ENCODE measurements at regions not wholly inside any gene's neighbourhood (a gene's known extent, or its start where the extent isn't known, plus 50 kb on each side); places are given as distances from the start of the nearest gene placed in this dataset.

- no peak overlapping the region for H3K4me3 Mint-ChIP-seq
Observed at GRCh38 chr3:189516039-189516438, 115.2 kb upstream of the TP63 start.

GRCh38 chr3:189517981-189518380, 113.2 kb upstream of the TP63 start:
- H3K27me3 ChIP-seq (ENCODE audit: control insufficient read depth, insufficient read depth, low read length): no peaks in the 10 kb centered on the region
- peaks cover 10 to 28% of the 10 kb centered on the region in 2 experiments for H3K9me3 ChIP-seq (ENCODE audit: control insufficient read depth in 2 of 2, low read length in 2 of 2)
- no peaks in the 10 kb centered on the region for H3K27me3 Mint-ChIP-seq
- peaks cover 4% of the 10 kb centered on the region for H3K36me3 Mint-ChIP-seq
- no peak overlapping the region for H3K27ac Mint-ChIP-seq
- no peak for DNase-seq
- no peaks in the 10 kb centered on the region for H3K4me1 ChIP-seq (ENCODE audit: control insufficient read depth, insufficient read depth, low read length, poor library complexity, severe bottlenecking)
- peaks cover 0 to 2% (median 0%) of the 10 kb centered on the region in 4 donors for H3K4me1 Mint-ChIP-seq
- H3K27ac ChIP-seq (ENCODE audit: insufficient read depth, low read length, poor library complexity, severe bottlenecking): no peak overlapping the region
- H3K36me3 ChIP-seq (ENCODE audit: control insufficient read depth, insufficient read depth, low read length): no peaks in the 10 kb centered on the region
- H3K4me3 Mint-ChIP-seq: no peak overlapping the region
- ATAC-seq (ENCODE audit: low read depth in 2 of 2): no peak
- H3K9me3 Mint-ChIP-seq: peaks cover 6 to 27% (median 15%) of the 10 kb centered on the region in 7 donors
- no peak overlapping the region for H3K4me3 ChIP-seq (ENCODE audit: low read depth, low read length)

More at GRCh38 chr3:189516039-189516438, 115.2 kb upstream of the TP63 start:
- Mint-ChIP-seq H3K4me1 (peaks cover 0 to 2% (median under 1%) of the 10 kb centered on the region in 4 donors), H3K27ac (no peak overlapping the region), H3K27me3 (no peaks in the 10 kb centered on the region), H3K9me3 (peaks cover 4 to 27% (median 13%) of the 10 kb centered on the region in 7 donors), H3K36me3 (peaks cover 4% of the 10 kb centered on the region)
- no peak overlapping the region for H3K4me3 ChIP-seq (ENCODE audit: low read depth, low read length)
- ATAC-seq (ENCODE audit: low read depth in 2 of 2) (no peak), DNase-seq (no peak)
- no peak overlapping the region for H3K27ac ChIP-seq (ENCODE audit: insufficient read depth, low read length, poor library complexity, severe bottlenecking)
- no peaks in the 10 kb centered on the region for H3K4me1 ChIP-seq (ENCODE audit: control insufficient read depth, insufficient read depth, low read length, poor library complexity, severe bottlenecking)
- H3K9me3 ChIP-seq (ENCODE audit: control insufficient read depth in 2 of 2, low read length in 2 of 2): peaks cover 10 to 28% of the 10 kb centered on the region in 2 experiments
- no peaks in the 10 kb centered on the region for H3K27me3 ChIP-seq (ENCODE audit: control insufficient read depth, insufficient read depth, low read length)
- no peaks in the 10 kb centered on the region for H3K36me3 ChIP-seq (ENCODE audit: control insufficient read depth, insufficient read depth, low read length)

- peaks cover 6 to 27% (median 19%) of the 10 kb centered on the region in 7 donors for H3K9me3 Mint-ChIP-seq
- no peak overlapping the region for H3K4me3 Mint-ChIP-seq
Observed at GRCh38 chr3:189519458-189519857, 111.7 kb upstream of the TP63 start.

GRCh38 chr3:189529468-189529867, 101.7 kb upstream of the TP63 start:
- DNase-seq (no peak), ATAC-seq (ENCODE audit: low read depth in 2 of 2) (no peak)
- Histone ChIP-seq H3K36me3 (ENCODE audit: control insufficient read depth, insufficient read depth, low read length) (no peaks in the 10 kb centered on the region), H3K9me3 (ENCODE audit: control insufficient read depth in 2 of 2, low read length in 2 of 2) (no peaks in the 10 kb centered on the region), H3K4me1 (ENCODE audit: control insufficient read depth, insufficient read depth, low read length, poor library complexity, severe bottlenecking) (no peaks in the 10 kb centered on the region), H3K27ac (ENCODE audit: insufficient read depth, low read length, poor library complexity, severe bottlenecking) (no peak overlapping the region), H3K4me3 (ENCODE audit: low read depth, low read length) (no peak overlapping the region), H3K27me3 (ENCODE audit: control insufficient read depth, insufficient read depth, low read length) (no peaks in the 10 kb centered on the region)
- Mint-ChIP-seq H3K4me1 (peaks cover 0 to 7% (median 3%) of the 10 kb centered on the region in 4 donors), H3K36me3 (peaks cover 3% of the 10 kb centered on the region), H3K4me3 (no peak overlapping the region), H3K27ac (no peak overlapping the region), H3K9me3 (peaks cover 0 to 15% (median 2%) of the 10 kb centered on the region in 7 donors), H3K27me3 (no peaks in the 10 kb centered on the region)

More at GRCh38 chr3:189519458-189519857, 111.7 kb upstream of the TP63 start:
- Histone ChIP-seq H3K9me3 (ENCODE audit: control insufficient read depth in 2 of 2, low read length in 2 of 2) (peaks cover 10 to 28% of the 10 kb centered on the region in 2 experiments), H3K4me3 (ENCODE audit: low read depth, low read length) (no peak overlapping the region), H3K36me3 (ENCODE audit: control insufficient read depth, insufficient read depth, low read length) (no peaks in the 10 kb centered on the region), H3K27ac (ENCODE audit: insufficient read depth, low read length, poor library complexity, severe bottlenecking) (no peak overlapping the region), H3K27me3 (ENCODE audit: control insufficient read depth, insufficient read depth, low read length) (no peaks in the 10 kb centered on the region), H3K4me1 (ENCODE audit: control insufficient read depth, insufficient read depth, low read length, poor library complexity, severe bottlenecking) (no peaks in the 10 kb centered on the region)
- H3K36me3 Mint-ChIP-seq: peaks cover 4% of the 10 kb centered on the region
- H3K27me3 Mint-ChIP-seq: no peaks in the 10 kb centered on the region
- no peak overlapping the region for H3K27ac Mint-ChIP-seq
- H3K4me1 Mint-ChIP-seq: peaks cover 0 to 2% (median 0%) of the 10 kb centered on the region in 4 donors
- no peak for ATAC-seq (ENCODE audit: low read depth in 2 of 2)
- DNase-seq: no peak

- no peaks in the 10 kb centered on the region for H3K9me3 ChIP-seq (ENCODE audit: control insufficient read depth in 2 of 2, low read length in 2 of 2)
- Mint-ChIP-seq H3K27me3 (no peaks in the 10 kb centered on the region), H3K4me1 (peaks cover 0 to 7% (median 3%) of the 10 kb centered on the region in 4 donors), H3K27ac (no peak overlapping the region), H3K36me3 (peaks cover 3% of the 10 kb centered on the region), H3K4me3 (no peak overlapping the region), H3K9me3 (peaks cover 0 to 13% (median 2%) of the 10 kb centered on the region in 7 donors)
- no peak for DNase-seq
- H3K36me3 ChIP-seq (ENCODE audit: control insufficient read depth, insufficient read depth, low read length): no peaks in the 10 kb centered on the region
- H3K27ac ChIP-seq (ENCODE audit: insufficient read depth, low read length, poor library complexity, severe bottlenecking): no peak overlapping the region
- no peak overlapping the region for H3K4me3 ChIP-seq (ENCODE audit: low read depth, low read length)
- no peaks in the 10 kb centered on the region for H3K4me1 ChIP-seq (ENCODE audit: control insufficient read depth, insufficient read depth, low read length, poor library complexity, severe bottlenecking)
- ATAC-seq (ENCODE audit: low read depth in 2 of 2): no peak
- H3K27me3 ChIP-seq (ENCODE audit: control insufficient read depth, insufficient read depth, low read length): no peaks in the 10 kb centered on the region
Observed at GRCh38 chr3:189529889-189530471, 101.2 kb upstream of the TP63 start.

- Mint-ChIP-seq H3K27me3 (no peaks in the 10 kb centered on the region), H3K4me3 (no peak overlapping the region), H3K27ac (no peak overlapping the region), H3K4me1 (peaks cover 0 to 7% (median 3%) of the 10 kb centered on the region in 4 donors), H3K36me3 (peaks cover 3% of the 10 kb centered on the region), H3K9me3 (peaks cover 0 to 8% (median 2%) of the 10 kb centered on the region in 7 donors)
- no peaks in the 10 kb centered on the region for H3K27me3 ChIP-seq (ENCODE audit: control insufficient read depth, insufficient read depth, low read length)
- no peak overlapping the region for H3K27ac ChIP-seq (ENCODE audit: insufficient read depth, low read length, poor library complexity, severe bottlenecking)
- no peak overlapping the region for H3K4me3 ChIP-seq (ENCODE audit: low read depth, low read length)
- H3K36me3 ChIP-seq (ENCODE audit: control insufficient read depth, insufficient read depth, low read length): no peaks in the 10 kb centered on the region
- no peak for ATAC-seq (ENCODE audit: low read depth in 2 of 2)
- DNase-seq: no peak
- no peaks in the 10 kb centered on the region for H3K9me3 ChIP-seq (ENCODE audit: control insufficient read depth in 2 of 2, low read length in 2 of 2)
- H3K4me1 ChIP-seq (ENCODE audit: control insufficient read depth, insufficient read depth, low read length, poor library complexity, severe bottlenecking): no peaks in the 10 kb centered on the region
Observed at GRCh38 chr3:189530822-189531221, 100.4 kb upstream of the TP63 start.

- H3K4me1 Mint-ChIP-seq: peaks cover 0 to 7% (median 3%) of the 10 kb centered on the region in 4 donors
Observed at GRCh38 chr3:189531271-189531670, 99.9 kb upstream of the TP63 start.

GRCh38 chr3:189534531-189534930, 96.7 kb upstream of the TP63 start:
- H3K4me3 Mint-ChIP-seq: no peak overlapping the region
- peaks cover 0 to 5% (median 0%) of the 10 kb centered on the region in 7 donors for H3K9me3 Mint-ChIP-seq
- H3K4me3 ChIP-seq (ENCODE audit: low read depth, low read length): no peak overlapping the region
- no peaks in the 10 kb centered on the region for H3K27me3 Mint-ChIP-seq
- no peak overlapping the region for H3K27ac ChIP-seq (ENCODE audit: insufficient read depth, low read length, poor library complexity, severe bottlenecking)
- no peaks in the 10 kb centered on the region for H3K4me1 ChIP-seq (ENCODE audit: control insufficient read depth, insufficient read depth, low read length, poor library complexity, severe bottlenecking)
- no peak for ATAC-seq (ENCODE audit: low read depth in 2 of 2)
- DNase-seq: no peak
- peaks cover 7 to 11% (median 8%) of the 10 kb centered on the region in 4 donors for H3K4me1 Mint-ChIP-seq
- H3K27me3 ChIP-seq (ENCODE audit: control insufficient read depth, insufficient read depth, low read length): no peaks in the 10 kb centered on the region
- no peaks in the 10 kb centered on the region for H3K36me3 ChIP-seq (ENCODE audit: control insufficient read depth, insufficient read depth, low read length)
- H3K27ac Mint-ChIP-seq: no peak overlapping the region
- no peaks in the 10 kb centered on the region for H3K9me3 ChIP-seq (ENCODE audit: control insufficient read depth in 2 of 2, low read length in 2 of 2)
- no peaks in the 10 kb centered on the region for H3K36me3 Mint-ChIP-seq

More at GRCh38 chr3:189531271-189531670, 99.9 kb upstream of the TP63 start:
- no peak for DNase-seq
- ATAC-seq (ENCODE audit: low read depth in 2 of 2): no peak
- Mint-ChIP-seq H3K27me3 (no peaks in the 10 kb centered on the region), H3K36me3 (no peaks in the 10 kb centered on the region), H3K4me3 (no peak overlapping the region), H3K9me3 (peaks cover 0 to 4% (median 2%) of the 10 kb centered on the region in 7 donors), H3K27ac (no peak overlapping the region)
- H3K36me3 ChIP-seq (ENCODE audit: control insufficient read depth, insufficient read depth, low read length): no peaks in the 10 kb centered on the region
- H3K27ac ChIP-seq (ENCODE audit: insufficient read depth, low read length, poor library complexity, severe bottlenecking): no peak overlapping the region
- H3K9me3 ChIP-seq (ENCODE audit: control insufficient read depth in 2 of 2, low read length in 2 of 2): no peaks in the 10 kb centered on the region
- H3K4me3 ChIP-seq (ENCODE audit: low read depth, low read length): no peak overlapping the region
- H3K27me3 ChIP-seq (ENCODE audit: control insufficient read depth, insufficient read depth, low read length): no peaks in the 10 kb centered on the region
- no peaks in the 10 kb centered on the region for H3K4me1 ChIP-seq (ENCODE audit: control insufficient read depth, insufficient read depth, low read length, poor library complexity, severe bottlenecking)

All from CD4-positive, CD25-positive, alpha-beta regulatory T cell (primary cell).